GM12878 (cell line): ENCODE measurements at regions not wholly inside any gene's neighbourhood (a gene's known extent, or its start where the extent isn't known, plus 50 kb on each side); places are given as distances from the start of the nearest gene placed in this dataset.

Experiments
- ATAC-seq: fragments of 200-7000 bp; cut with Tn5 transposase; 3 replicates; pipeline ENCODE4 v1.9.1; 2020; ENCODE audit warnings: mild to moderate bottlenecking, moderate library complexity
- BruUV-seq: library from RNA; stranded (reverse); fragments of 400-500 nt; replicated peaks from 2 replicates; lab custom pipeline; 2021; lab: Mats Ljungman, UMichigan
- CTCF ChIA-PET: fragments of 300-600 bp; sonication (Branson Sonifier 250); formaldehyde crosslinking; extraction: SDS; loops from one replicate; lab custom pipeline; 2021; ENCODE audit warnings: inconsistent platforms; lab: Yijun Ruan, JAX
- POLR2A ChIA-PET: fragments of 350-600 bp; formaldehyde crosslinking; extraction: SDS; loops from one replicate; lab custom pipeline; 2021; ENCODE audit warnings: inconsistent platforms; lab: Charles Lee
- RAD21 ChIA-PET: fragments of 300-600 bp; sonication (Branson Sonifier 250); formaldehyde crosslinking; loops from one replicate; lab custom pipeline; 2023; ENCODE audit warnings: antibody characterized with exemption; ENCODE audit not compliant: unreplicated experiment; lab: Charles Lee
- SMC1A ChIA-PET: fragments of 300-600 bp; sonication (Branson Sonifier 250); formaldehyde crosslinking; loops from one replicate; lab custom pipeline; 2023; ENCODE audit not compliant: unreplicated experiment, uncharacterized antibody; lab: Charles Lee
- DNase-seq: peaks from one replicate; pipeline ENCODE4 v3.0.0-alpha.2; 2011; ENCODE audit warnings: low read depth, low spot score
- FAIRE-seq: peaks from 3 replicates; lab custom pipeline; 2011; peaks lifted over from hg19 to GRCh38; lab: Jason Lieb, UNC
- H2AFZ ChIP-seq: 2 replicates; pipeline ENCODE4 v1.6.0; 2011; ENCODE audit warnings: low read depth, low read length, control low read depth; ENCODE audit not compliant: control insufficient read depth
- H3K27ac ChIP-seq: 2 replicates; pipeline ENCODE4 v1.5.1; 2011; ENCODE audit warnings: control low read depth; ENCODE audit not compliant: control insufficient read depth, insufficient read depth
- H3K27me3 ChIP-seq, 2 experiments: replicated peaks in 1 of 2; 2 replicates each; pipeline versions ENCODE4 v1.6.0 to v1.6.1; 2011; ENCODE audit warnings: low read length in 1 of 2; ENCODE audit not compliant: control insufficient read depth in 2 of 2, insufficient read depth in 2 of 2
- H3K36me3 ChIP-seq, 2 experiments: 2 replicates each; pipeline ENCODE4 v1.5.1; 2011; ENCODE audit warnings: low read length in 1 of 2; ENCODE audit not compliant: control insufficient read depth in 2 of 2, insufficient read depth in 2 of 2
- H3K4me1 ChIP-seq: 2 replicates; pipeline ENCODE4 v1.6.1; 2011; ENCODE audit warnings: mild to moderate bottlenecking, low read length, moderate library complexity, mixed read lengths; ENCODE audit not compliant: control insufficient read depth, insufficient read depth
- H3K4me2 ChIP-seq: 2 replicates; pipeline ENCODE4 v1.6.0; 2011; ENCODE audit warnings: control low read depth; ENCODE audit not compliant: control insufficient read depth, insufficient read depth
- H3K4me3 ChIP-seq: fragments of 200-600 bp; sonication (generic); 2 replicates; pipeline ENCODE4 v1.5.1; 2016
- H3K79me2 ChIP-seq: 2 replicates; pipeline ENCODE4 v1.6.0; 2011; ENCODE audit warnings: low read length; ENCODE audit not compliant: control insufficient read depth, insufficient read depth
- H3K9ac ChIP-seq: 2 replicates; pipeline ENCODE4 v1.8.0; 2011; ENCODE audit warnings: low read length, control low read depth, mixed read lengths; ENCODE audit not compliant: control insufficient read depth, insufficient read depth
- H3K9me3 ChIP-seq: replicated peaks from 3 replicates; pipeline ENCODE4 v1.5.1; 2011; ENCODE audit warnings: mild to moderate bottlenecking, low read length; ENCODE audit not compliant: control insufficient read depth, insufficient read depth
- H4K20me1 ChIP-seq: 2 replicates; pipeline ENCODE4 v1.6.0; 2011; ENCODE audit not compliant: control insufficient read depth, insufficient read depth
- IKZF1 ChIP-seq: fragments of 450-650 bp; conservative IDR thresholded peaks from 2 replicates; pipeline ENCODE4 v1.6.1; 2017; ENCODE audit warnings: antibody characterized with exemption, mild to moderate bottlenecking
- IRF4 ChIP-seq: IDR thresholded peaks from 2 replicates; pipeline ENCODE4 v1.6.1; 2011; ENCODE audit warnings: low read depth, low read length
- JUND ChIP-seq: IDR thresholded peaks from 2 replicates; pipeline ENCODE4 v1.6.1; 2012; ENCODE audit warnings: low read depth, mild to moderate bottlenecking, low read length, improper control_type of control experiment, moderate library complexity
- MEF2B ChIP-seq: fragments of 450-650 bp; IDR thresholded peaks from 2 replicates; pipeline ENCODE4 v1.6.1; 2018; ENCODE audit warnings: mild to moderate bottlenecking, moderate library complexity; ENCODE audit not compliant: partially characterized antibody, poor library complexity, severe bottlenecking
- MTA3 ChIP-seq: IDR thresholded peaks from 2 replicates; pipeline ENCODE4 v1.6.1; 2012; ENCODE audit warnings: low read length, inconsistent platforms, borderline replicate concordance
- WGBS: methylation state at CpG from one replicate; pipeline ENCODE4 v1.1.6; 2016; ENCODE audit warnings: low lambda C conversion rate; ENCODE audit not compliant: insufficient replicate concordance, insufficient coverage; ENCODE audit errors: missing lambda C conversion rate; 5-methylcytosine and 5-hydroxymethylcytosine counted together
- in situ Hi-C: fragments of 300-500 bp; cut with MboI; formaldehyde crosslinking; loops from 9 replicates; pipeline ENCODE4 v1.14.3; 2018; ENCODE audit warnings: mixed read lengths
- intact Hi-C: fragments of 100-400 bp; cut with micrococcal nuclease; formaldehyde crosslinking; loops from one replicate; pipeline ENCODE4 v1.14.2; 2022; ENCODE audit not compliant: unreplicated experiment

DNA sequence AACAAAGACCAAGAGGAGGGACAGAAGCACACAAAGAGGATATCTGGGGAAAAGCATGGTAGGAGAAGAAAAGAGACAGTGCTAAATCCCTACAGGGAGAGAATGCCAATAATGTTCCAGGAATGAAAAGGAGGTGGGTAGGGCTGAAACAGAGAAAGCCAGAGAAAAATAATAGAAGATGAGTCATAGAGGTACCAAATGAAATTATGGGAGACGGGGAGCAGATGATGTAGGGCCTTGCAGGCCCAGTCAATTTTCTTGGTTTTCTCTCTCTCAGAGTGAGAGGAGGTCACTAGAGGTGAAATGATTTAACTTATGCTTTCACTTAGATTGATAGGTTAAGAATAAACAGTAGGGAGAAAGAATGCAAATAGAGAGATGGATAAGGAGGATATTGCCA is 61.5 kb downstream of the RPRM start:
- Histone ChIP-seq H2AFZ (no peak overlapping the region), H3K36me3 (no peaks in the 10 kb centered on the region), H3K4me3 (no peak overlapping the region), H3K4me2 (no peak overlapping the region), H4K20me1 (no peaks in the 10 kb centered on the region), H3K27me3 (no peaks in the 10 kb centered on the region), H3K9me3 (no peaks in the 10 kb centered on the region), H3K9ac (no peak overlapping the region), H3K79me2 (no peaks in the 10 kb centered on the region), H3K27ac (no peak overlapping the region), H3K4me1 (no peaks in the 10 kb centered on the region)
- WGBS = 0% methylated on average over 1 of the region's 1 CpG
- CTCF ChIA-PET = no interaction called here
- RAD21 ChIA-PET = no interaction called here
- no TSS peak for BruUV-seq
- in situ Hi-C loops = no loop called here
- POLR2A ChIA-PET = no interaction called here
- intact Hi-C loops = no loop called here
- SMC1A ChIA-PET = no interaction called here
- FAIRE-seq (no peak), DNase-seq (no peak), ATAC-seq (no peak)
- TF ChIP-seq JUND (no peak), MEF2B (no peak), IRF4 (no peak)

DNA sequence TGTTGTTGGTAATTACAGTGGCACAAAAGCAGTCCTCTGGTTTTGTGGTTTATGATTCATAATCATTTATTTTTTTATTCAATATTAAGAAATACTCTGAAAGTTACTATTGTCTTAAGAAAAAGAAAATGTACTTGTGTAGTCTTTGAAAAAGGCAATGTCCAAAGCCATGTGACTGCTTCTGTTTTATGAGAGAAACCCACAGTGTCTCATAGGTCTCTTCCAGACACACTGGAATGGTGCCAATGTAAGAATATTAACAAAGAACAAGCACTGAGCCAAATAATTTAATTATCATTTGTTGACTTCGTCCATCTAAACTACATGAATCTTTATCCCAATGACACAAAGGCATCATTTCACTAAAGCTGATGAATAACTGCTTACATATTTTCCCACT is 62.5 kb downstream of the RPRM start:
- BruUV-seq = no TSS peak
- in situ Hi-C loops = no loop called here
- H3K9ac ChIP-seq = no peak overlapping the region
- no peak overlapping the region for H3K4me3 ChIP-seq
- no peaks in the 10 kb centered on the region for H3K27me3 ChIP-seq
- H3K4me2 ChIP-seq = no peak overlapping the region
- ChIA-PET RAD21 (no interaction called here), CTCF (no interaction called here), SMC1A (no interaction called here), POLR2A (no interaction called here)
- H4K20me1 ChIP-seq = no peaks in the 10 kb centered on the region
- ATAC-seq (no peak), DNase-seq (no peak), FAIRE-seq (no peak)
- WGBS = 0% methylated on average over 1 of the region's 1 CpG
- H3K27ac ChIP-seq = no peak overlapping the region
- no peaks in the 10 kb centered on the region for H3K36me3 ChIP-seq
- intact Hi-C loops = no loop called here
- no peaks in the 10 kb centered on the region for H3K4me1 ChIP-seq
- H3K9me3 ChIP-seq = no peaks in the 10 kb centered on the region
- no peaks in the 10 kb centered on the region for H3K79me2 ChIP-seq
- TF ChIP-seq MTA3 = no peak
- TF ChIP-seq IKZF1 = no peak
- H2AFZ ChIP-seq = no peak overlapping the region
